SKM-1 treated with dmso at 0.1 percent for 144 hours (cell line): ENCODE measurements at regions not wholly inside any gene's neighbourhood (a gene's known extent, or its start where the extent isn't known, plus 50 kb on each side); places are given as distances from the start of the nearest gene placed in this dataset.
"Not testable (repeated sequence)": the region's sequence is repeated elsewhere in the genome, so short reads cannot be mapped to it uniquely, and the experiment has no call there.

Experiments used
- DNase-seq: peaks from one replicate; lab custom pipeline; 2025; ENCODE audit not compliant: unreplicated experiment; lab: John Stamatoyannopoulos, UW

DNA sequence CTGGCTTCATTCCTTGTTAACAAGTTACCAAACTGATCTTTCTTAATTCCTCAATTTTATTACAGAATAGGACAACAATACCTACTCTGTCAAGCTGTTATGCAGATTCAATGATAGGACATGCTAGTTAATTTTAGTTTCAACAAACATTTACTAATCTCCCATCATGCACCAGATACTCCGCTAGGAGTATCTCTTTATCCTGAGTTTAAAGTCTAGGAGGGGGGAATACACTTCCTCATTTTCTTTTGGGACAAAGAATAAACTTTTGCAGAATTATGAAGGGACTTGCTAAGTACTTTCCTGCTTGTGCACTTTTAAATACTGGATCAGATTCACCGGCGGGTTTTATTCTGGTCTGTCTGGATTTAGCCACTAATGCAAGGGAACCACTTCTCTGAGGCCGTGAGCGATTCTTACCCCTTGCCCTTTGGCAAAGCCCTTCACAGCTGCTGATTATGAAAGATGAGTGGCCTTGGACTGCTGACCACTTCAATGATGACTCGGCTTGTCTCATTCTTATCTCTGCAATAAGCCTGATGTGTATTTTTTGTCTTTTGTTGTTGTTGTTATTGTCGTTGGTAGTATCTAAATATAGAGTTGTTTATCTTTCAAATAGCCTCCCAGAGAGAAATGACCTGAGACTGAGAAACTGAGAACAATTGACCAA is 73.9 kb downstream of the RMI1 start:
- no peak for DNase-seq

DNA sequence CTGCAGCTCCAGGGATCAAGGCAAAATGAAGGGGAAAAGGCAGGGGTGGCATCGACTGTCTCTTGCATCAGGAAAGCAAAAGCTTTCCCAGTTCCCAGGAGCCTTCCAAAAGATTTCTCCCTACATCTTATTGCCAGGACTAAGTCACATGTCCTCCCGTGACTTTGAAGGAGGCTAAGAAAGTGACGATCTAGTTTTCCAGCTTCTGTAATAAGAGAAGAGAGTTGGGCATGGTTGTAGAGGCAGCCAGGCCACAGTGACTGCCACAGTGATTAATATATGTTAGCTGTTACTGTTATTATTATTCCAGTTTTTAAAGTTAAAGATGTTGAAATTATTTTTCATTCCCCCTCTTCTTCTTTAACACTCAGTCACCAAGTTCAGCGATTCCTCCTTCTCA is 77.1 kb downstream of the RMI1 start:
- no peak for DNase-seq

DNA sequence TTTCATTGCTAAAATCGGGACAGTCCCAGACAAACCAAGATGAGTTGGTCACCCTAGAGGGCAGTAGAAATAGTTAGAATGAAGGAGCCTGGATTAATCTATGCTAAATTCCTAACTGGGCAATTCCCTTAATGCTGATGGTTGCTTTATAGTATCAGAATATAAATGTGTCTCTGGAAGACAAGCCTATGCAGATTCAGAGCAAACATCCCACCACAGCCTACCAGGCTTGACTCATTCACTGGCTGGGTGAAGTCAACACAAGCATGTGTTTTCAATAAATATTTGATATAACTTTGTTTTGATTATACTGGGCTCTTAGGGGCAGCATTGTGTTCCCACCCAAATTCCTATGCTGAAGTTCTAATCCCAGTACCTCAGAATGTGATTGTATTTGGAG is 79.3 kb downstream of the RMI1 start:
- DNase-seq, result no peak

DNA sequence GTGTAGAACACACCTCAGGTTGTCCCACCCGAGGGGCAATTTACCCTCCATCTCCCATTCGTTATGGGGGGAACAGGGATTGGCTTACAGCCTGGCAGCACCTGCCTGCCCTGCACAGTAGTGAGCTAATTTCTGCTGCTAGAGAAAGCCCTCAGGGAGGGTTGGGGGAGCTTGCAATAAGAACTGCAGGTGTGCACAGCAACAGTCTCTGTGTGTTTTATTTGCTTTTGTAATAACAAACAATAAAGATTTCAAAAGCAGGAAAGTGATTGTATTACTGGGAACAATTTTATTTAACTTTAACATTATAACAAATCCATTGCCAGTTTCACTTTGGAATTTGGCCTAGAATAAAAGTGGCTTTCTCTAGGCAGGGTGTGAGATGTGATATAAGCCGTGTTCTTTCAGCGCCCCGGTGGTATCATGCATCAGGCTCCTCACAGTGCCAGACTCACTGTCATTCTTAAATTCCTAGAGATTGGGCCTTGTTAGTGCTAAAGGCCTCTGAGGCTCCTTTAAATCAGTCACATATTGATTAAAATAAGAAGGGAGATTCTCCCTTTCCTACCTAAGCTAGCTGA is 81.1 kb downstream of the RMI1 start:
- DNase-seq, result no peak

DNA sequence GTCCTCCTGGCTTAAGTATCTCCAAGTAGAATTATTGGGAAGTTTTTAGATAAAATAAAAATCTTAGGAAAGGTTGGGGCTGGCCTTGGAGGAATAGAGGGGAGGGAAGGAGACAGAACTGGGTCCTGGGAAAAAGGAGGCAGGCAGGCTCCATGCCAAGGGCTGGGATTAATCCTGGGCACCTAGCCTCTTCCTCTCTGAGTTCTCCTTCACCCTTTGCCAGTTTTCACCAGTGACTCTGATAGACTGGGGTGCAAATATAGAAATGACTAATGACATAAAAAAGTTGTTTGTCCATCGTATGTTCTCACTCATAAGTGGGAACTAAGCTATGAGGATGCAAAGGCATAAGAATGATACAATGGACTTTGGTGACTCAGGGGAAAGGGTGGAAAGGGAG is 81.9 kb downstream of the RMI1 start:
- no peak for DNase-seq

DNA sequence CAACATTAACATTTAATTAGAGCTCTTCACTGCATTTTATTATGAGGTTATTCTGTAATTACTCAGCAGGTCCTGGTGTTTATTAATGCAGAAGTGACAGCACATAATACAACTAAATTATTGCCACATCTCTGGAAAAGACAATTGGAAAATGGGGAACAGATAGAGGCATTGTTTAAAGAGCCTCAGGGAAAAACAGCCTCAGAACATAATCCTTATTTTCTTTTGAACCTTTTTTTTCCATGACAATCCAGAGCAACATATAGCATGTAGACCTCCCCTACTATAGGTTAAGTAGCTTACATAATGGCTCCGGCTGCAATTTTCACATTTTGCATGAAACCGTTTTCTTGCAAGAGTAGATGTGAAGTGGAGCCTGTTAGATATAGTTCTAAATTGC is 87.2 kb downstream of the RMI1 start:
- DNase-seq, result no peak

DNA sequence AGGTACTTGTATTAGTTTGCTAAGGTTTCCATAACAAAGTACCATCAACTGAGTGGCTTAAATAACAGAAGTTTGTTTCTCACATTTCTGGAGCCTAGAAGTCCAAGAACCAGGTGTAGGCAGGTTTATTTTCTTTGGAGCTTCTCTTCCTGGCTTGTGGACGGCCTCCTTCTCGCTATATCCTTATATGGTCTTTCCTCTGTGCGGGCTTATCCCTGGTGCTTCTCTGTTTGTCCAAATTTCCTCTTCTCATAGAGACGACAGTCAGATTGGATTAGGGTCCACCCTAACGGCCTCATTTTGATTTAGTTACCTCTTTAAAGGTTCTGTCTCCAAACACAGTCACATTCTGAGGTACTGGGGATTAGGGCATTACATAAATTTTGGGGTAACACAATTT is 88.3 kb downstream of the RMI1 start:
- DNase-seq, result no peak

DNA sequence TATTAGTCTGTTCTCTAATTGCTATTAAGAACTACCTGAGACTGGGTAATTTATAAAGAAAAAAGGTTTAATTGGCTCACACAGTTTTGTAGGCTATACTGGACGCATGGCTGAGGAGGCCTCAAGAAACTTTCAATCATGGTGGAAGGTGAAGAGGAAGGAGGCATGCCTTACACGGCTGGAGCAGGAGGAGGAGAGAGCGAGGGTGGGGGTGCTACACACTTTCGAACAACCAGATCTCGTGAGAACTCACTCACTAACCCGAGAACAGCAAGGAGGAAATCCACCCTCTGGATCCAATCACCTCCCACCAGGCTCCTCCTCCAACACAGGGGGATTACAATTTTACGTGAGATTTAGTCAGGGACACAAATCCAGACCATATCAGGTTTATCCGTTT is 90.0 kb downstream of the RMI1 start:
- DNase-seq, result no peak

DNA sequence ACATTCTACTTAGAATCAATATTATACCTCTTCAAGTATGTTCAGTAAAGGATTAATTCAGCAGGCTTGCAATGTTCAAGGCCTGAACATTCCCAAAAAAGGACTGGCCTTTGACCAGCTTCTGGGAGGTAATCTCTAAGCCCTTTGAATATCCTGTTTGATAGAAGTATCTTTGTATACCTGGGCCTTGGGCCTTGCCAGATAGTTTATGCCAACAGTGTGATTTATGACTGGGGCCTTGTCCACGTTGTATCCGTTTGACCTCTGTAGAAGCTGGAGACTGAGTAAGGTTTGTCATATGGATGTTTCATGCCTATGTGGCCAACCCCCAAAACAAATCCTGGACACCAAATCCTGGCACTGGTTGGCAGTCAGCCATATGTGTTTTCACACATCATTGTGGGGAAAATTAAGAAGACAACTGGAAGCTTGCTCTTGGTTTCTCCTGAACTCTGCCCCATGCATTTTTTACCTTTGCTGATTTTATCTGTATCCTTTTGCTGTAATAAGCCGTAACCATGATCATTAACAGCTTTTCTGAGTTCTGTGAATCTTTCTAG is 92.1 kb downstream of the RMI1 start:
- no peak for DNase-seq

DNA sequence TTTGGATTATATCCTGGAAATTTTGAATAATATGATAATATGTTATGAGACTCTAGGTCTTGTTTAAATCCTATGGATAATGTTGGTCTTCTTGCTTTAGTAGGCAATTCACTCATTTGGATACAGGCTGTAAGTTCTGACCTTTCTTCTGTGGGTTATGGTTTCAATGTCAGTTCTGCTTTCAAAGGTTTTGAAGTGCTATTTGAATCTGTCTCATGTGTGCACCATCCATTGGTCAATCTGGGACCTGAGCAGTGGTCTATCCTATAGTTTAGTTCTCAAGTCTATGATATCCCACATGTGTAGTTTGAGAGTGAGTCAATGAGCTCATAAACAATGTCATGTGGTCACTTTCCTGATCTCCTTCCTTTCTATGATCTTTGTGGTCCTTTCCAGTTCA is 94.4 kb downstream of the RMI1 start:
- DNase-seq, result no peak

DNA sequence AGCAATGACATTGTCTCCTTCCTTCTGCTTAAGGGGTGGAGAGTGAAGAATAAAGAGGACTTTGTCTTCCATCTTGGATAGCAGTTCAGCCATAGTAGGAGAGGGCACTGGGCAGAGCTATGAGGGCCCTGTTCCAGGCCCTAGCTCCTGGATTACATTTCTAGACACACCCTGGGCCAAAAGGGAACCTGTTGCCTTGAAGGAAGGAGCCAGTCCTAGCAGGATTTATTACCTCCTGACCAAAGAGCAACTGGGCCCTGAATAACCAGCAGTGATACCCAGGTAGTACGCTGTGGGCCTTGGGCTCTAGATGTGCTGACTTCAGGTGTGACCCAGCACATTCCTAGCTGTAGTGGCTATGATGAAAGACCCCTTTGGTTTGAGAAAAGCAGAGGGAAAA is 95.8 kb downstream of the RMI1 start:
- no peak for DNase-seq

DNA sequence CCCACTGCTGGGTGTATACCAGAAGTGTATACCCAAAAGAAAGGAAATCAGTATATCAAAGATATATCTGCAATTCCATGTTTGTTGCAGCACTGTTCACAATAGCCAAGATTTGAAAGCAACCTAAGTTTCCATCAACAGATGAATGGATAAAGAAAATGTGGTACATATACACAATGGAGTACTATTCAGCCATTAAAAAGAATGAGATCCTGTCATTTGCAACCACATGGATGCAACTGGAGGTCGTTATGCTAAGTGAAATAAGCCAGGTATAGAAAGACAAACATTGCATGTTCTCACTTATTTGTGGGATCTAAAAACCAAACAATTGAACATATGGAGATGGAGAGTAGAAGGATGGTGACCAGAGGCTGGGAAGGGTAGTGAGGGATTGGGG is 97.2 kb downstream of the RMI1 start:
- not testable (repeated sequence) for DNase-seq

DNA sequence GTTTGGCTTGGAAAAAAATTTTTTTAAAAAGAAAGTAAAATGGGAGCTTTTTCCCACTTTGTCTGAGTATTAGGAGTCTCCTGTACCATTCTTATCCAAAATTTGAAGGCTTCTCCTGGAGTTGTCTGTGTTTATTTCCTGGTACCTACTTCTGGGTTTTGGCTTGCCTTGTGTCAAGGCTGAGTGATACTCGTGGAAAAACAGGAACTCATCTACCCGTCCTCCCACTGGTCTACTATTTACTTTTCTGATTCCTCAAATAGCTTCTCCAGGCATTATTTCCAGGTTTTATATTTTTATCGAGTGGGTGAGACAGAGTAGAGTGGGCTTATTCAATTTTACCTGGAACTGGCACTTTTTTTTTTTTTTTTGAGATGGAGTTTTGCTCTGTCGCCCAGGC is 99.4 kb downstream of the RMI1 start:
- no peak for DNase-seq

DNA sequence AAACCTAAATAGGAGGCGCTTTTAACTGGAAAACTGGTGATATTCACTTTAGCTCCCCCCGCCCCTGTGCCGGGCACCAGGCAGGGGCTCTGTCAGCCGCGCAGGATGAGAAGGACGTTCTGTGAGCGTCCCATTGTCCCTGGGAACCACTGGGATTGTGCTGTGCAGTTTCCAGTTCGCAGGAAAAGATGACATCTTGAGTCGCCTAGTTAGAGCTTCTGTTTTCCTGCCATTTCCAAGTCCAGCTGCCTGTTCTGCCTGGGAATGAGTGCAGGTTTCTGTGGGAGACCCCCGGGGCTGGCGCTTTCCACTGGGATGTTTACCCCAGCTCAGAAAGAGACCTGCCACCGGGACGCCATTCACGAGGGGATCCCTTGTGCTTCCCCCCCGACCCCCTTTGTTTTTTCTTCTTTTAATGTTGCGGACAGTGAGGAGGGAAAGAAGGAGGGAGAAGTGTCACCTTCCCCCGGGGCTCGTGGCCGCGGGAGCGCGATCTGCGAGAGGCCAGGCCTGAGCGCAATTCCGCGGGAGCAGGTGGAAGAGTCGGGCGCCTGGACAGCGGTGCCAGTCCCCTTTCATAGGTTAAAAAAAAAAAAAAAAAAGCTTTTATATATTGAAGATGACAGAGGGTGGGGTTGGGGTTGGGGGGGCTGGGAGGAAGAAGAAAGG is 121.5 kb downstream of the RMI1 start:
- no peak for DNase-seq

DNA sequence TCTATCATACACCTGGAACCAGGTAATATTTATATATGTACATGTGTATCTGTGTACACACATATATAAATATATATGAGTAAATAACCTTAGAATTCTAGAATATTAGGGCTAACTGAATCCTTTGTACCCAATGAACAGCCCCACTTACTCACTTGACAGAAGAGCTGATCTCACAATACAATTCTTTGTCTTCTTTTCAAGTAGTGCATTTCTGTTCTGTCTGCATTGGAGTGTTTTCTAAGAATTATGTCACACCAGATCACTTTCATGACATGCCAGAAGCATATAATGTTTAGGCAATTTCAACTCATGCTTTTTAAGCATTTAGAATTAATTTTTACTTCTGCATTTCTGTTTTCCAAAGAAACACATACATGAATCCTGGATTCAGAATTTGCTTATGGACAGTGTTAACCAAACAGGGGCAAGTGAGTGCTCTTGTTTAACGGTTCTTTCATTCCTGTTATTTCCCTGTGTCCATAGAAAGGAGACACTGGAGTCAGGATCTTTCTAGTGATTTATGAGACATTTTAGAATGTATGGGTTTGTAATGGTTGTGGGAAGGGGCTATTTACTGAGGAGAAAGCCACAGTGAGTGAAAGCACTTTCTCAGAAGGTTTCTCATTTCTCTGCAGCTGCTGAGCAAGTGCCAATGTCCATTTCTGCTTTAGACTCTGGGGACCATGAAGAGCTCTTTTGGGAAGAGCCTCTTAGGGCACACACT is 123.2 kb downstream of the RMI1 start:
- DNase-seq, result no peak

DNA sequence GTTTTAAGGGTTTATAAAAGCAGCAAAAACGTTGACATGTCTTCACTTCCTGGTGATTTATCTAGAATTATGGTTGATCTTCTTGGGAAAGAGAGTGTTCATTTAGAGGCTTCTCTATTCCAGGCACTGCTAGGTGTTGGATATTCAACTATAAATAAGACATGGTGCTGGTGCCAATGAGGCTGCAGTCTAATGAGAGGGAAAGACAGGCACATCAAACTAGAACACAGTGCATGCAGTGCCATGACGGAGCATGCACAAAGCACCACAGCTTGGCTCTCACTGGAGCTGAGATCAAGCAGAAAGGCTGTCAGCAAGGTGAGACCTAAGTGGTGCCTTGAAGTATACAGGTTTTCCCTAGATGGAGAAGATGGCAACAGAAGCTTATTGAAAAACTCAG is 126.5 kb downstream of the RMI1 start:
- no peak for DNase-seq

DNA sequence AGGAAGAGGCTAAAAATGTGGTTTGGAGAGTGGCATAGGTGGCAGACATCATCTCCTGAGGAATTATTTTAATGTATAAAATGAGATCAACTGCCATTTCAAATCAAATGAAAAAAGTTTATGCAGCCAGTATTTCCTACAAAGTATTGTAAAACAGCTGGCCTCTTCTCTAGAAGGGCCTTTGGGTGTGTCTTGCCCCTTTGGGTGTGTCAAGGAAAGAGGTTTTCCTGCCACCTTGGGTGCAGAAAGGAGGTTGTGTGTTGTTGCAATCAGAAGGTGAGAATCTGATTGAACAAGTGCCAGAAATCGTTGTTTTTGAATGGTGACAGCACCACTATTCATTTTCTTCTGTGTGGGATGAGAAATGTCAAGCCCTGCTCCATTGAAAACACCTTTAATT is 127.4 kb downstream of the RMI1 start:
- DNase-seq, result no peak

DNA sequence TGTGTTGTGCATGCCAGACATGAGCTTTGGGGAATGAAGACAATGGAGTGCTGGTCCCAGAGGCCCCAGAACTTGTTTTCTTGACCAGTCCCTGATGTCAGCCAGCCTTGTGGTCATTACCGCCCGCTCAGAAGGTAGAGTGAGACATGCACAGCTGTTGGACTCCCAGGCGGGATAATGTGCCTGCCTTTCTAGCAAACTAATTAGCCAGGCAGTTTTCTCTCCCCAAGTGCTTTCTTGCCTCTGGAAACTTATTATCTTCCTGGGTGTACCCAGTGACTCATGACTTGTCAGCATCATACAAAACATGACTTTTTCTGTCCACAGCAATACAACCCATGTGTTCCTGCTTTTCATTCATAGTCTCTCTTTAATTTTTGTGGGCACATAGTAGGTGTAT is 131.1 kb downstream of the RMI1 start:
- DNase-seq, result no peak

DNA sequence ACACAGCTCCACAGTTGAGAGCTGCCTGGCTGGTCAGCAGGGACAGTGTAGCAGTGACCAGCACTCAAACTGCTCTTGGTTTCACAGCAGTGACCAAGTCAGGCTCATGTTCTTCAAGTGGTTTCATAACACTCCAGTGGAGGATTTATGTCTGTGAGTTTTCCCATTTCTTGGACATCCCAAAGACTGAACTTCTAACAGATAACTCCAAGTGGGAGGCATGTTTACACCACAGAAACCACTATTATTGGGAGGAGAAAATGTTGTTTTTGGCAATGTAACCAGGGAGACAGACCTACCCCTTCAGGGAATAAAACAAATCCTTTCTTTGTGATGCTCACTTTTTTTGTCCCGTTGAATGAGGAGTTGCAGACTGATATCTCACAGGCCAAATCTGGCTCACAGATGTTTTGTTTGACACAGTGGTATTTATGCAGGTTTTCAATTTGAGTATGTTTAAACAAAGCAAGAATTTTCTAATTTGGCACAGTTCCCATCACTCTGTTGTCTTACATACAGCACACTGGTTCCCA is 141.5 kb downstream of the RMI1 start:
- no peak for DNase-seq

DNA sequence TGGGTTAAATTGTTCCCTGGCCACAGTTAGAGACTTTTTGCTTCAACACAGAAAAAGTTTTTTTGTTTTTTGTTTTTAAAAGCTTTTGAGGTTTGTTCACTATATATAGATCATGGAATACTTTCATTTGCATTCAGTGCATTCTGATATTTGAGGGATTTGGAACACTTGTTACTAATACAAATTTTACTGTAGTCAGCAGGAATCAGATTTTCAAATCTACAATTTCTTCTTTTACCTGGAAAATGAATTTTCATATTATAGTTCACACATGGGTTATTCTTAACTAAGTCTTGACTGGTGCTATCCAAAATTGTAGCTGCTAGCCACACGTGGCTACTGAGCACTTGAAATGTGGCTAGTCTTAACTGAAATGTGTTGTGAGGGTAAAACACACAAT is 142.0 kb downstream of the RMI1 start:
- no peak for DNase-seq

DNA sequence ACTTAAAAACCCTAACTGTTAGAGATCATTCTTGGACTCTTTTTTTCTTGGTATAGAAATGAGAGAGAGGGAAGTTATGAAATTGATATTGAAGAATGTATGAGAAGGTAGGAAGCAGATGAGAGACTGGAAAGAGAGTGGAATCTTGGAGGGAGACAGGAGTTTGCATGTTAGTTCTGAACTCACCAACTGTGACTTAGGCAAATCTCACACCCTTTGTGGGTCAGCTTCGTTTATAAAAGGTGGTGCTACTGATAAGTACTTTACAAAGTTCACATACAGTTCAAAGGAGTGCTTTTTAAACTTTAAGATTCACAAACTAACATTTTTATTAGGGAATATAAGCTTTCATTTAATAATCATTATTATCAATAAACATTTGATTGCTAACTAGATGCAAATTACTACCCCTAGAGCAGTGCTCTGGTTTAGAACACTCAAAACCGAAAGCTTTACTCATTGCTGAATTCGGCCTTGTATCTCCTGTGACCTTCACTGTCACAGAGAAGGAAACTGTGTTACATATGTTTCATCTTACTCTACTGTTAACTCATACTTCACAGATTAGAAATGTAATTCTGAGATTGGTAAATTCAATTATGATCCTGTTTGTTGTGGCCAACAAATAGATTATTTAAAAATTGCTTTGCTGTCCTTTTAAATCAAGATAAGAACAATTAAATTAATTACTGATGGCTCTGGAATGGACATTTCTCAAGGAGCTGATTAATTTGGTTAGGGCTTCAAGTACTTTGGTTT is 143.2 kb downstream of the RMI1 start:
- DNase-seq, result no peak
